Endodermal cell (in vitro differentiated cells): ENCODE measurements at regions not wholly inside any gene's neighbourhood (a gene's known extent, or its start where the extent isn't known, plus 50 kb on each side); places are given as distances from the start of the nearest gene placed in this dataset.
"Not testable (repeated sequence)": the region's sequence is repeated elsewhere in the genome, so short reads cannot be mapped to it uniquely, and the experiment has no call there.

Experiments used
- DNase-seq: peaks from one replicate; pipeline ENCODE4 v3.0.0-alpha.2; 2017
- H3K27ac ChIP-seq: 2 replicates; pipeline ENCODE4 v1.5.1; 2013; ENCODE audit warnings: mild to moderate bottlenecking, low read depth, low read length, moderate library complexity
- H3K27me3 ChIP-seq: 2 replicates; pipeline ENCODE4 v1.6.1; 2013; ENCODE audit warnings: mild to moderate bottlenecking, low read length, moderate library complexity; ENCODE audit not compliant: insufficient read depth, control insufficient read depth, poor library complexity, severe bottlenecking
- H3K36me3 ChIP-seq: 2 replicates; pipeline ENCODE4 v1.7.0; 2013; ENCODE audit warnings: mild to moderate bottlenecking, low read length, moderate library complexity; ENCODE audit not compliant: control insufficient read depth, insufficient read depth
- H3K4me1 ChIP-seq: one replicate; pipeline ENCODE4 v1.7.0; 2013; ENCODE audit warnings: low read length; ENCODE audit not compliant: control insufficient read depth, insufficient read depth
- H3K4me3 ChIP-seq: 2 replicates; pipeline ENCODE4 v1.5.1; 2013; ENCODE audit warnings: mild to moderate bottlenecking, low read length, moderate library complexity
- H3K9ac ChIP-seq: 2 replicates; pipeline ENCODE4 v1.6.1; 2013; ENCODE audit warnings: mild to moderate bottlenecking, low read length, moderate library complexity; ENCODE audit not compliant: poor library complexity, severe bottlenecking; ENCODE audit errors: extremely low read depth
- H3K9me3 ChIP-seq: 2 replicates; pipeline ENCODE4 v1.6.1; 2013; ENCODE audit warnings: mild to moderate bottlenecking, low read length, moderate library complexity; ENCODE audit not compliant: control insufficient read depth
- H3K27ac Mint-ChIP-seq: 2 replicates; pipeline ENCODE4 v1.8.0; 2020; ENCODE audit warnings: mixed read lengths
- H3K27me3 Mint-ChIP-seq: 2 replicates; pipeline ENCODE4 v1.8.0; 2021; ENCODE audit warnings: mild to moderate bottlenecking, mixed read lengths; ENCODE audit not compliant: insufficient read depth
- H3K36me3 Mint-ChIP-seq: 2 replicates; pipeline ENCODE4 v1.8.0; 2020; ENCODE audit warnings: low read depth, mixed read lengths
- H3K4me1 Mint-ChIP-seq: 2 replicates; pipeline ENCODE4 v1.8.0; 2020; ENCODE audit warnings: mixed read lengths
- H3K4me3 Mint-ChIP-seq: 2 replicates; pipeline ENCODE4 v1.8.0; 2020; ENCODE audit warnings: mild to moderate bottlenecking, moderate library complexity, mixed read lengths
- H3K9me3 Mint-ChIP-seq: 2 replicates; pipeline ENCODE4 v1.8.0; 2020; ENCODE audit warnings: mild to moderate bottlenecking, mixed read lengths
- CTCF ChIP-seq: fragments of 200-600 bp; sonication (generic); conservative IDR thresholded peaks from 2 replicates; pipeline ENCODE4 v1.5.0; 2021; ENCODE audit warnings: antibody characterized with exemption, mild to moderate bottlenecking
- WGBS, 2 experiments: methylation state at CpG; one replicate each; pipeline versions ENCODE4 v1.1.5 to v1.1.7; 2013; ENCODE audit warnings: missing lambda C conversion rate in 2 of 2, mixed read lengths in 1 of 2; ENCODE audit not compliant: insufficient coverage in 1 of 2, insufficient read length in 1 of 2; 5-methylcytosine and 5-hydroxymethylcytosine counted together

- WGBS, 2 experiments, result no CpG with 5 or more reads among the region's 1 CpG
Measured at GRCh38 chrX:122279746-122280145, 904.3 kb upstream of the GRIA3 start.

GRCh38 chrX:122299822-122300221 lies 884.3 kb upstream of the GRIA3 start:
- not testable (repeated sequence) for H3K9me3 ChIP-seq, H3K27ac ChIP-seq, H3K4me3 ChIP-seq, H3K36me3 ChIP-seq, DNase-seq, H3K9ac ChIP-seq, H3K4me1 ChIP-seq, H3K27me3 ChIP-seq, H3K36me3 Mint-ChIP-seq, H3K27ac Mint-ChIP-seq, H3K4me1 Mint-ChIP-seq, H3K27me3 Mint-ChIP-seq, H3K4me3 Mint-ChIP-seq
- H3K9me3 Mint-ChIP-seq, result peaks cover 60% of the 10 kb centered on the region
- WGBS, 2 experiments, result 95% methylated on average over 5 of the region's 5 CpGs; no CpG with 5 or more reads in 1 of the 2 experiments

More at GRCh38 chrX:122279746-122280145, 904.3 kb upstream of the GRIA3 start:
- no peak overlapping the region for H3K27ac ChIP-seq
- H3K27ac Mint-ChIP-seq, result no peak overlapping the region
- no peak overlapping the region for H3K4me3 Mint-ChIP-seq
- TF ChIP-seq CTCF, result no peak
- no peaks in the 10 kb centered on the region for H3K27me3 Mint-ChIP-seq
- no peak overlapping the region for H3K4me3 ChIP-seq
- H3K9ac ChIP-seq, result no peak overlapping the region
- no peaks in the 10 kb centered on the region for H3K9me3 ChIP-seq
- H3K4me1 ChIP-seq, result no peaks in the 10 kb centered on the region
- H3K36me3 ChIP-seq, result no peaks in the 10 kb centered on the region
- DNase-seq, result no peak
- H3K36me3 Mint-ChIP-seq, result no peaks in the 10 kb centered on the region
- H3K9me3 Mint-ChIP-seq, result peaks cover 18% of the 10 kb centered on the region
- H3K27me3 ChIP-seq, result no peaks in the 10 kb centered on the region
- no peaks in the 10 kb centered on the region for H3K4me1 Mint-ChIP-seq

- no peak overlapping the region for H3K9ac ChIP-seq
- H3K27ac ChIP-seq, result no peak overlapping the region
- no peaks in the 10 kb centered on the region for H3K27me3 ChIP-seq
- H3K27me3 Mint-ChIP-seq, result peaks cover 3% of the 10 kb centered on the region
- H3K36me3 Mint-ChIP-seq, result no peaks in the 10 kb centered on the region
- no peaks in the 10 kb centered on the region for H3K9me3 ChIP-seq
- no peak for TF ChIP-seq CTCF
- H3K4me3 Mint-ChIP-seq, result no peak overlapping the region
- no peaks in the 10 kb centered on the region for H3K36me3 ChIP-seq
- no peak overlapping the region for H3K27ac Mint-ChIP-seq
- no peaks in the 10 kb centered on the region for H3K4me1 Mint-ChIP-seq
- no peak for DNase-seq
- no peak overlapping the region for H3K4me3 ChIP-seq
- H3K9me3 Mint-ChIP-seq, result peaks cover 61% of the 10 kb centered on the region
- no peaks in the 10 kb centered on the region for H3K4me1 ChIP-seq
Measured at GRCh38 chrX:122301491-122301890, 882.6 kb upstream of the GRIA3 start.

- no peak for DNase-seq
- Histone ChIP-seq H3K27ac (no peak overlapping the region), H3K36me3 (no peaks in the 10 kb centered on the region), H3K27me3 (no peaks in the 10 kb centered on the region), H3K9ac (no peak overlapping the region), H3K4me3 (no peak overlapping the region), H3K9me3 (no peaks in the 10 kb centered on the region), H3K4me1 (no peaks in the 10 kb centered on the region)
- H3K27me3 Mint-ChIP-seq, result no peaks in the 10 kb centered on the region
- H3K36me3 Mint-ChIP-seq, result peaks cover 3% of the 10 kb centered on the region
- no peak for TF ChIP-seq CTCF
- H3K4me3 Mint-ChIP-seq, result no peak overlapping the region
- H3K27ac Mint-ChIP-seq, result no peak overlapping the region
- peaks cover 58% of the 10 kb centered on the region for H3K9me3 Mint-ChIP-seq
- no peaks in the 10 kb centered on the region for H3K4me1 Mint-ChIP-seq
Measured at GRCh38 chrX:122303761-122304160, 880.3 kb upstream of the GRIA3 start.
